ENCODE measurements at regions not wholly inside any gene's neighbourhood (a gene's known extent, or its start where the extent isn't known, plus 50 kb on each side); places are given as distances from the start of the nearest gene placed in this dataset.

DNA sequence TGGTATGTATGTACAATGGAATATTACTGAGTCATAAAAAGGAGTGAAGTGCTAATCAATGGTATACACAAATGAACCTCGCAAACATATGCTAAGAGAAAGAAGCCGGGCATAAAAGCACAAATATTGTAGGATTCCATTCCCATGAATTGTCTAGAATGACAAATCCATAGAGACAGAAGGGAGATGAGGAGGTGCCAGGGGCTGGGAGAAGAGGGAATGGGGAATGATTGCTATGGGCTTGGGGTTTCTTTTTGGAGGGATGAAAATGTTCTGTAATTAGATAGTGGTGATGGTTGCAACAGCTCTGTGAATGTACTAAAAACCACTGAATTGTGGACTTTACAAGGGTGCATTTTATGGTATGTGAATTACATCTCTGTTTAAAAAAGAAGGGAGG, 73.5 kb downstream of the GLI2 start:
- DNase-seq (ENCODE audit: low read depth), result no peak

DNA sequence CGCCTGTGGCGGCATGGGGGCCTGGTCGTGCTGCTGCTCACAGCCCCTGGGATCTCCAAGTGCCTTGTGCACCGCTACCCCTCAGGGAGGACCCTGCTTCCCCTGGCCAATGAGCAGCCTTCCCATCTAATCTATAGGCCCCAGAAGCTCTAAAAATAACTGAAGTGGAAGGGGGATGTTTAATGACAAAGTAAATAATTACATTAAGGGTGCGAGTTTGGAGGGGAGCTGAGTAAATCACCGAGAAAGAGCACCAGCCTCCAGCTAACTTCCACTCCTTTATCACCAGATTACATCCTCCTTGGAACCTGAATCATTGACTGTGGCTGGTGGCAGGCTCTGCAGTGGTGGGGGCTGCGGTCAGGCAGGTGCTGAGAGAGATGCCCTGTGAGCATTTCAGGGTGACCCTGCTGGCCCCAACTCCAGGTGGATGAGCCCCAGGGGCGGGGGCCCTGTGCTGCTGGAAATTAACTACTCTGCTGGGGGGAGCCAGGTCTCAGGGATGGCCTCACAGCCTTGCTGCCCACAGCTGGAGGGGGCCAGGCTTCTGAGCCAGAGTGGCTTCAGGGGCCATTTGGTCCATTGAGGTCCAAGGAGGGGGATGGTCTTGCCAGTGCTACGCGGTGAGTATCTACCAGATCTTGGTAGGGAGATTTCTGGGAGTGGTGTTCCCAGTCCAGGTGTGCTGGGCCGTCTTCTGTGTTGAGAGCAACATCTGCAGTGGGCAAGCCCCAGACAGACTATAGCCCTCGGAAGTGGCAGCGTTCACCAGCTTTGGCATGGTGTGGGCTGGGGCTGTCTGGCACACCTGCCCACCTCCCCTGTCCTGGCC, 74.2 kb downstream of the GLI2 start:
- DNase-seq (ENCODE audit: low read depth), result no peak

DNA sequence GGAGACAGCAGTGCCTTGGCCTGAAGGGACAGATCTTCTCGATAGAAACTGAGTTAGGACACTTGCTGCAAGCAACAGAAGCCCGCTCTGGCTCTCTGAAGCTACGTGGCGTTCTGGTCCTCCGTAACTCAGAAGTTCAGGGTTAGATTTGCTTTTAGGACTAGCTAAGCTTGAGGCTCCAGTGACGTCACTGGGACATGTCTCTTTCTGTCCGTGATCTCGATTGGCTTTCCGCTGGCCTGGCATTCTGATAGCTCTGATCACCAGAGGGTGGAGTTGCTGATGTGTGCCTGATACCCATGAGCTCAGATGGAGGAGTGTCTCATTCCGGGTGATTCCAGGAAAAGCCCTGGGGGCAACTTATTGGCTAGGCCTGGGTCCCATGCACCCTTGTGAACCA, 75.0 kb downstream of the GLI2 start:
- no peak for DNase-seq (ENCODE audit: low read depth)

DNA sequence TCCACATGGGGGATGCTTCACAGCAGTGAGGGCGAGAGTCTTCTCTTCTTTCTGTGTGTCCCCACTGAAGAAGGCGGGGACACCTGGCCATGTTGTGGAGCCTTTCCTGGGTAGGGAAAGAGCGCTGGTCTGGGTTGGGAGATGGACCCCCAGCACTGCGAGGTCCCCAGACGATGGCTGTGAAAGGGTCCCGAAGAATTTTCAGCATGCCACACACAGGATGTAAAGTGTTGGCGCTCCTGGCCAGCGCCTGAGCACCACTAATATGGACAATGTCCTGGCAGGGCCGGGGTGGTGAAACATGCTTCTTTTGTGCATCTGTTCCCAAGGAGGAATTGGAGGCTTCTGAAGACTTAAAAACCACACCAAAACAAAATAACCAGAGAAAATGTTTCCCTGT, 77.2 kb downstream of the GLI2 start:
- DNase-seq (ENCODE audit: low read depth), result no peak

DNA sequence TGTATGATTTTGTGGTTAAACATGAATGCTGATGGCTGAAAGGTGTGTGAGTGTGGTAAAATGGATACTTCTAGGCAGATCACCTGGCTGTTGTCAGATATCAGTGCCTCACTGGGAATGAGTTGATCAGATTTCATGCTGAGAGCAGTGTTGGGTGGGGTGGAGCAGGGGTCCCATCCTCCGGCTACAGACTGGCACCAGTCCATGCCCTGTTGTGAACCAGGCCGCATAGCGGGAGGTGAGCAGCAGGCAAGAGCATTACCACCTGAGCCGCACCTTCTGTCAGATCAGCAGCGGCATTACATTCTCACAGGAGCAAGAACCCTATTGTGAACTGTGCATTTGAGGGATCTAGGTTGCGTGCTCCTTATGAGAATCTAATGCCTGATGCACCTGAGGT, 78.7 kb downstream of the GLI2 start:
- no peak for DNase-seq (ENCODE audit: low read depth)

DNA sequence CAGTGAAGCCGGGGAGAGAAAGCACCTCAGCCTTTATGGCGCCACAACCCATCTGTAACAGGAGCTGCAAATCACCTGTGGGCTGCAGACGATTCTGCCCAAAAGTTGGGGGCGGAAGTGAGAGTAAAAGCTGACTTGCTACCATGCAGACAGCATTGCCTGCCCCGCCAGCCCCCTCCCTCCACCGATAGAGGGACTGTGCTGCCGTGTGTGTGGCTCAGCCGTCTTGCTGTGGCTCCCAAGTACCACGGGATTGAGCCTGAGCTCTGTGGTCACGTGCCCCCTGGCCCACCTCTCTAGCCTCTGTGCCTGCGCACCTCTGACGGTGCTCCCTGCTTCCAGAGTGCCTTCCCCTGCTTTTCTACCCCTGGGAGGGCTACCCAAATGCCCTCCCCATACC, 79.6 kb downstream of the GLI2 start:
- DNase-seq (ENCODE audit: low read depth), result no peak

DNA sequence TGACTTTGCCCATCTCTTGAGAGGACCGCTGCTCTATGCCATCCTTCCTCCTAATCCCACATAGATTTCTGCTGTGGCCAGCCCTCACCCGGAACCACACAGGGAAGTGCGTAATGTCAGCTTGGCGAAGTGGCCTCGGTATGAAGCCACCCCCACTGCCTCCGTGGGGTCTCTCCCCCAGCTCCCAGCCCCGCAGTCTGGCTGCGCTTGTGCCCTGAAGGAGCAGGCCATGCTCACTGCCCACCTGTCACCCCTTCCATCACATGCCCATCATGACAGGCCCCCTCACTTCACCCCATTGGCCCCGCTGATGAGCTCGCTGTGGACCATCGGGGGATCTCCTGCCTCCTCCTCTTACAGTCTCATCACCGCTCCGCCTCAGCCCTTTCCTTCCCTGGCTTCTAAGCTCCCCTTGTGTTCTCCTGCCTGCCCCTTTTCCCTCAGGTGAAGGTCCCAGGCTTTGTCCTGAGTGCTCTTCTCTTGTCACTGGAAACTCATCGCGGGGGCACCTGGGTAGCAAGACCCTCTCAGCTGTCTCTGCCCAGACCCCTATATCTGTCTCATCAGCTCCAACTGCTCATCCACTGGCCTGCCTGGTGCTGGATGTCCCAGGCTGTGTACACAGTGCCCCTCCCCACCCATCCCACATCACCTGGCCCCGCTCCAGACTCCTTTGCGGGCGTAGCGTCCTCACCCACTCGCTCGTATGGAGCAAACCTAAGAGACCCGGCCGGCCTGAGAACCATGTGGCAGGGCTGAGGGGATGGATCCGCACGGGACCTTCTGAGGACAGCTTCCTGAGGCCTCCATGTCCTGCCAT, 81.7 kb downstream of the GLI2 start:
- DNase-seq (ENCODE audit: low read depth), result no peak

DNA sequence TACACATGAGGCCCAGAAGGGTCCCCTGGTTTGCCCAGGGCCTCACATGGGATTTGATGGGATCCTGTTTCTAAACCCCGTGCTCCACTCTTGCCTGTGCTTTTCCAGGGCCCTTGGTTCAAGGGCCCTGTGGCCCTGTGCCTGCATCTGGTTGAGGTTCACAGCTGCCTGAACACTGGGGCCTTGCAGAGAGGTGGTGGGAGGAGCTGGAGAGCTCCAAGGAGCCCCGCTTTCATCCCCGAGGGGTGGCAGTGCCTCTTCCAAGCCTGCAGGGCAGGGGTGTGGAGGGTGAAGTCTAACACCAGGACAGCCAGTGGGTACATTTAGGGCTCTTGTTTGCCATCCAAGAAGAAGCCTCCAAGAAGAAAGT, 82.3 kb downstream of the GLI2 start:
- DNase-seq (ENCODE audit: low read depth), result no peak

DNA sequence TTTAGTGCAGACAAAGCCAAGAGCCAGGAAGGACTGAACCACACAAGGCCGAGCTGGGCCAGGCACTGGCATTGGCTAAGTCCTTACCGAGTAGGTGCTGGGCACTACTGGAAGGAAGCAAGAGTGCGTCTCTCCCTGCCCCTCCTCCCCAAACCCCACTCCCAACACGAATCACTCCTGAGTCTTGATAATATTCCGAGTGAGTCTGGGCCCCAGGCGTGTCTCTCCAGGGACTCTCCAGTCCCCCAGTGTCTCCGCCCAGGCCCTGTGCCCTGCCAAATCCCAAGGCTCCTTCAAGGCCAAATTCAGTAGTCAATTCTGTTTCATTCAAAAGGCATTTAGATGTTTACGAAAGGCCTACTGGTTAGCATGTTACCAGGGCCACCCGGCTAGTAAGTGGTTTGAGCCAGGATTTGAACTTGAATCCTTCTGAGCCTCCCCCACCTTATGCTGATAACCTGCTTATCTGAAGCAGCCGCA, 82.8 kb downstream of the GLI2 start:
- peak; percentile 93 for DNase-seq (ENCODE audit: low read depth)

DNA sequence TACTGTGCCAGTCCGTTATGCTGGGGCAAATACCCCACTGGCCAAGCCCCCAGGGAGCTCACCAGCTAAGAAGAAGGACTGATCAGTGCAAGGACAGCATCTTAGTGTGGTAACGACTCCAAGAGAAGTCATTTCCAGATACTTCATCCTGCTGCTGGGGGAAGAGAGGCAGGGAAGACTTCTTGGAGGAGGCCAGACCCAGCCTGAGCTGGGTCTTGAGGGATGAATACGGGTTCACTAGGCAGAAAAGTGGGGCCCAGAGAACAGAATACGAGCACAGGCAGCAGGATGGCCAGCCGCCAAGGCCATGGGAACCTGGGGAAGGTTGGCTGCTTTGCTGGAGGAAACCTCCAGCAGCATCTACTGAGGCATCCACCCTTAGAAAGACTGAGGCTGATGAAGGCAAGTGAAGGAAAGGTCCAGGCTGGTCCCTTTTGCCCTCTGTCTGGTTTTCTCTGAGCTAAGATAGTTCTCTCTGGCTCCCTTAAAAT, 84.1 kb downstream of the GLI2 start:
- DNase-seq (ENCODE audit: low read depth), result no peak

DNA sequence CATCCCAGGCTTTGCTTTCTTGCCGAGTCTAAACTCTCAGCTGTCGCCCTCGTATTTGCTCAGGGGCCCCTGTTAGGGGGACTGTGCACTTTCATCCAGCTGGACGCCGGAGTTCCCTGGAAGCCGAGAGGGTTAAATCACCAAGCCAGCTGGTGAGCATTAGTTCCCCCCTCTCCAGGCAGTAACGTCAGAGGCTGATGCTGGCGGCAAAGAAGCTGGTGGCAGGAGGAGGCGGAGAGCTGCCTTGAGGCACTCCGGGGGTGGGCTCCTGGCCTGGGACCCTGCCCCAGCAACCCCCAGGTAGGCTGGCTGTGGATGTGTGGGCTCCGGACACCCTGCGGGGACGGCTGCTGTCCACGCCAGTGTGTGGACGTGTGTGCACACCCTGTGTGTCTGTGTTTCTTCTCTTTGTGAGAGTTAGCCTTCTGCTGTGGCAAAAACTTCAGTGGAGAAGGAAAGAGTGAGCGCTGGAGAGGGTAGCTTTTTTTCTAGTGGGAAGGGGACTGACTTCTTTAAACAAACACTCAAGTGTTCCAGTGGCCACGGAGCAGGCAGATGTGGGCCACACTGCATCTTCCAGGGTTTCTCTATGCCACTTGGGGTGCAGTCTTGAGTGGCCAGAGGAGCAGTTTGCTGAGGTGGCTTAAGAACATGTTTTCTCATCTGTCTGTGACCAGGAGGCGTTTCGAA, 84.7 kb downstream of the GLI2 start:
- DNase-seq (ENCODE audit: low read depth), result no peak

DNA sequence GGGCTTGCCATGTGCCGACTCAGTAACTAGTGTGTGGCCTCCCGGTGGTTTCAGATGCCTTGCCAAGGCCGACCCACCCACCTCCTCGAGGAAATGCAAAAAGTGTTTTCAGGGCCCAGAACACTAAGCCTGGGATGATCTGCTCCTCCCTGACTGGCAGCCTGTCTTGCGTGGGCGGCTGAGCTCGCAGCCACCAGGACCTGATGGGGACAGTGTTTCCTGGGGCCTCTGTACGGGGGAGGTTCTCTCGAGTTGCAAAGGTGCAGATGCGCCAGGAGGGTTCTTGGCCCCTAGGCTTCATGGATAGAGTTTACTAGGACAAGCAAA, 85.2 kb downstream of the GLI2 start:
- peak; percentile 23 for DNase-seq (ENCODE audit: low read depth)

DNA sequence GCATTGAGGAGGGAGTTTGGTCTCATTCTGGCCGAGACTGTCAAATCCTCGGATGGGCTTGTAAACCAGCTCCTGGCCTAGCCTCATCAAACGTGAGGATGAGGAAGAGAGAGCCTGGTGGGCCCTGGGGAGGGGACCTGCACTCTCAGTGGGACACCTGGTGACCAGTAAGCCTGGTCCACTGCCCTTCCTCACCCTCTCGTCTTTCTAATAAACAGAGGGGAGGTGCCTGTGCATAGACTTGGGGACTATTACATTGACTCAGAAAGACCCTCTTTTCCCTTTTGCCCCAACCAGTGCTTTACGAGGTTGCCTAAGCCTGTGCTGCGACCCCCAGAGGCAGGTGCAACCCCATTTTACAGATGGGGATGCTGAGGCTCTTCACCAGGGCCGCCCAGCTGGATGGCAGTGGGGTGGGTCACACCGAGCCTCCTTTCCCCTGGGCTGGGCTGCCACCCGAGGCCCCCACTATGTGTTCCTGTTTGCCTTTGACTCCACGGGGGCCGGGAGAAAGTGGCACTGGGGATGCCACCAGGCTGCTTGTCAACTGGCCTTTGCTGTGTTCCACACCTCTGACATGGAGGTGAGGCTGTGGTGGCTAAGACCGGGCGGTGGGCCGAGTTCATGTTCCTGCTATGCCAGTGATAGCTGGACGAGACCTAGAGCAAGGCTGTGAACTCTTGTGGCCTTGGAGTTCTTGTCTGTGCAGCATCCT, 85.9 kb downstream of the GLI2 start:
- DNase-seq (ENCODE audit: low read depth), result no peak

DNA sequence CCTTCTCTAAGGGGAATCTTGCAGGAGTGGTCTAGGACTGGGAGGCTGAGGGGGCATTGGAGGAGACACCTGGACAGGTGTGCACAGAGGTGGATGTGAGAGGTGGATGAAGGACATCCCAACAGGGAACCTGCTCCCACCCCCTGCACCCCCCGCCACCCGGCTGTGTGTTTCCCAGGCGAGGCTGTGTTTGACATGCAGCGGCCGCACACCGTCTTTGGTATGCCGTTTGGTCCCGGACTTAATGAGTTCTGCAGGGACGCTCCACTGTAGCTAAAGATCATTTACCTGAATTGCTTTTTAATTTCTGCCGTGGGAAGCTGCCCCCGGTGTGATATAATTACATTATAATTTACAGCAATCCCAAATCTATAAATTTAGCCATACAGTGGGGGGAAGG, 87.3 kb downstream of the GLI2 start:
- no peak for DNase-seq (ENCODE audit: low read depth)

DNA sequence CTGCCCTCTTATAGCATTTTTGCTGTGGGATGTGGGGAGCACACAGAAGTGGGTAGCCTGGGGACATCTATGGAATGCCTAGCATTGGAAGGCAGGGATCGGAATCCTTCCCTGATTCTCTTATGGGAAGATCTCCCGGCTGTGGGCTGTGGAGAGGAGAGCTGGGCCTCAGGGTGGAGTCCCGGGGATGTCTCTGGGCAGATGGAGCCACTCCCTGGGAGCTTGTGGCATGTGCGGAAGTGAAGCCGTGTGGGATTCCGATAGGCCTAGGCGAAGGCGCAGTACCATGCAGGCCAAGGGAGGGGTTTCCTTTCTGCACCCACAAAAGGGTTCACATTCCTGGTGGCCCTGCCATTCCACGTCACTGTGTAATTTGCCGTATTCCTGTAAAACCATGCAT, 87.9 kb downstream of the GLI2 start:
- no peak for DNase-seq (ENCODE audit: low read depth)

DNA sequence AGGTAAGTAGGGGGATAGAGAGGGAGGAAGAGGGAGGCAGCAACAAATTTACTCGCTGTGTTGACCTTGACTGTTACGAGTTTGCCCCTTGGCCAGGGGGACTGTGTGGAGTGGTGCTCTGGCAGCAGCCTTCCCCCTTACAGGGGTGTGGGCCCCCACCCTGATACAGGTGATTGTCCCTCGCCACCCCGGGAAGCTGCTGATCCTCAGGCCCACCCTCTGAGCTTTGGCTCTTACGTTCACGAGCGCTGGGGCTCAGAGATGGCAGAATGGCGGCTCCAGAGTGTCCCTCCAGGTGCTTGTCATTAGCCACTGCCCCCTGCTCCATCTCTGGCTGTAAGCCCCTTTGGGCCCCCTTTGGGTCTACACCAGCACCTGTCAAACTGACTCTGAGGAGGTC, 88.6 kb downstream of the GLI2 start:
- DNase-seq (ENCODE audit: low read depth), result no peak

DNA sequence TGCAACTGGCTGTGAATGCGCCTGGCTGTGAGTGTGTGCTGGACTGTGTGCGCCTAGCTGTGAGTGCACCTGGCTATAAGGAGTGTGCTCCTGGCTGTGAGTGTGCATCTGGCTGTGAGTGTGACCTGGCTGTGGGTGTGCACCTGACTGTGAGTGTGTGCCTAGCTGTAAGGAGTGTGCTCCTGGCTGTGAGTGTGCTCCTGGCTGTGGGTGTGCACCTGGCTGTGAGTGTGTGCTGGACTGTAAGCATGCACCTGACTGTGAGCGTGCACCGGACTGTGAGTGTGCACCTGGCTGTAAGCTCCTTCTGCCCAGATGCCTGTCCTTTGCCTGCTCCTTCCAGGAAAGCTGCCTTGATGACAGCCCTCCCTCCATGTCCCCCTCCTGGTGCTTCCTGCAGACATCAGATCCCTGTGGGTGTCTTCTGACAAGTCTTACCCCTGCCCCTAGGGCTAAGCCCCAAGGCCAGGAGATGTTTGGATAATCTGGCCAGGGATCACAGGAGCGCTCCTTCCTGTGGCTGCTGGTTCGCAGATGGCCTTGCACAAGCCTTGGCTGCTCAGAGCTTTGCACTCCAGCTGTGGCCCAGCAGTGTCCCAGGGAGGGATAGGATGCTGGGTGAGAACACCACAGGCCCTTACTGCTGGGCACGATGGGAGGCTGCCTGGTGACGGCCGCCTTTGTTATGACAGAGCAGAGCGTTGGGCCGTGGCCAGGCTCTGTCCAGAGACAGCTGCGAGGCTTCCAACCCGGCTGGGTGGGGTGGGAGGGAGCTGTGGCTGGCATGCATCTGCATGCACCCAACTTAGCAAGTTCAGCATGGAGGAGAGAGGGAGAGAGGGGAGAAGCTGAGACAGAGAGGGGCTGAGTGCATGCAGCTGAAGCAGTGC, 89.9 kb downstream of the GLI2 start:
- peak; percentile 60 for DNase-seq (ENCODE audit: low read depth)

DNA sequence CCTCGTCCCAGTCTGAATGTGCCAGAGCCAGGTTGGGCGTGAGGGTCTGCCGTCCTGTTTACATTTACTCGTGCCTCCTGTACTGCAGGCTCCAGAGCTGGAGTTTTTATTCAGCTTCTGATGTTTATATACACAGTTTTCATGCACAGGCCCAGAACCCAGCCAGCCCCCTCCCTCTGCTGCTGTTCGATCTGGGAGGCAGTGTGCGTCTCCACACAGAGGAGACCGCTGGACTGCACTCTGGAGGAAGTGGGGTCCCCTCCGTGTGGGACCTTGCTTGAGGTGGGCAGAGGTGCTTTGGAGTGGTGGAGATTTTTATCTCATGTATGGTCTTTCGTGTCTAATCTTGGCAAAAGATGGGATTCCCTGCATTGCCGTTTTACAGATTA, 90.6 kb downstream of the GLI2 start:
- DNase-seq (ENCODE audit: low read depth), result no peak

DNA sequence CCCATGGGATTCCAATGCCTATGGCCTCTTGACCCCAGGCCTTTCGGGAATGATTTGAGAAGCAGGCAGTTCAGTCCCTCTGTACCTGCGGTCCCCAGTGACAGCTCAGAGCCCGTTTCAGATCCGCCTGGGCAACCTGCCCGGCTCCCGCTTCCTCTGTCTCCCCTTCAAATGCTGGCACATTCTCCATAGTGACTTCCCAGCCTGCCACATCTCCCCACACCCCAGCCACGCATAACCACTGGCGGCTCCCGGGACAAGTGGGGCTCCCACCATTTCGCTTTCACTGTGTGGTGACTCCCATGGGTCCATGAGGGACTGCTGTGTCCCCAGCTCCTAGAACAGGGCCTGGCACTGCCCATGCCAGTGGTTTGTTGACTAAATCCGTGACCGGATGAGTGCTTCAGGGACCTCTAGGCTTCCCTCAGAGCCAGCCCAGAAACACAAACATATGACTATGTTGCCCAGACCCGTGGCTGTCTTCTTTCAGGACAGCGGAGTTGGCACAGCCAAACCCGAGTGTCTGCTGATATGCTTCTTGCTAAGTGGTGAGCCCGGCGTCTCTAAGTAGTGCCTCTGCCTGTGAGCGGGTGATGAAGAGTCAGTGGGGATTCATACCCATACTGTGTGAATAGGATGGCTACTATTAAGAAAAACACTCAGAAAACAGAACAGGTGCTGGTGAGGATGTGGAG, 91.2 kb downstream of the GLI2 start:
- peak; percentile 71 for DNase-seq (ENCODE audit: low read depth)

DNA sequence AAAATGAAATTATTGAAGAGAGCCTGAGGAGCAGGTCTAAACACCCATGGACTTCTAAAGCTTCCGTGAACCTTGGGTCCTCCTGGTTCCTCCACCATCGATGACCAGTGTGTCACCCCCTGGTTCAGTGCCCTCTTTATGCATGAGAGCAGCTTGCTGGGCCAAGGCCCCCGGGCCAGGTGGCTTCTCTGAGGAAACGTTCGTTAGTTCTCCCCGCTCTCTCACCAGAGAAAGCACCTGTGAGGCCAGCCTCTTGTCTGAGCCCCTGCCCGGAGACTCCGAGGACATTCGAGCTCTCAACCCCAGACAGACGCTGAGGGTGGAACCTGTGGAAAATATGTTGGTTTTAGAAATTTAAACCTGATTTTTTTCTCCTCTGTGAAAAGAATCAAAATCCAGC, 92.4 kb downstream of the GLI2 start:
- no peak for DNase-seq (ENCODE audit: low read depth)

All from M059J (cell line).